GM20000 (cell line): ENCODE measurements at regions not wholly inside any gene's neighbourhood (a gene's known extent, or its start where the extent isn't known, plus 50 kb on each side); places are given as distances from the start of the nearest gene placed in this dataset.

Experiments used
- DNase-seq: peaks from one replicate; pipeline ENCODE4 v3.0.0; 2012; ENCODE audit warnings: low spot score
- TF ChIP-seq, protein P1 (sequence below): IDR thresholded peaks from 2 replicates; pipeline ENCODE4 v1.5.1; 2012; ENCODE audit warnings: mild to moderate bottlenecking, control low read depth; ENCODE audit errors: extremely low read depth, missing control alignments

DNA sequence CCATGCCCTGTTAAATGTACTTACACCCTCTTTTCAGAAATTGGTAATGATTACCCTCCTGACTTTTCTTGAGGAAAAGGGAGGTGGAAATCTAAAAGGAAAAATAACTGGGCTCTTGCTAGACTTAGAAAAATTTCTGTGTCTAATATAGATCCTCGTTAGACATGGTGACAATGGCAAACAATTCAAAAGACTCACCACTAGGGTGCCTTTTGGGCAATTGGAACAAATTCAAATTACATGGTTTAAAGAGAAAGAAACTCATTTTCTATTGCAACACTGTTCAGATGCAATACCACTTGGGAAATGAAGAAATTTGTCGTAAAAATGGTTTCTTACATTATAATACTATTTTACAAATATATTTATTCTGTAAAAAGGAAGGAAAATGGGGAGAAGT, 950.1 kb downstream of the GRM8 start:
- TF ChIP-seq, protein P1, sequence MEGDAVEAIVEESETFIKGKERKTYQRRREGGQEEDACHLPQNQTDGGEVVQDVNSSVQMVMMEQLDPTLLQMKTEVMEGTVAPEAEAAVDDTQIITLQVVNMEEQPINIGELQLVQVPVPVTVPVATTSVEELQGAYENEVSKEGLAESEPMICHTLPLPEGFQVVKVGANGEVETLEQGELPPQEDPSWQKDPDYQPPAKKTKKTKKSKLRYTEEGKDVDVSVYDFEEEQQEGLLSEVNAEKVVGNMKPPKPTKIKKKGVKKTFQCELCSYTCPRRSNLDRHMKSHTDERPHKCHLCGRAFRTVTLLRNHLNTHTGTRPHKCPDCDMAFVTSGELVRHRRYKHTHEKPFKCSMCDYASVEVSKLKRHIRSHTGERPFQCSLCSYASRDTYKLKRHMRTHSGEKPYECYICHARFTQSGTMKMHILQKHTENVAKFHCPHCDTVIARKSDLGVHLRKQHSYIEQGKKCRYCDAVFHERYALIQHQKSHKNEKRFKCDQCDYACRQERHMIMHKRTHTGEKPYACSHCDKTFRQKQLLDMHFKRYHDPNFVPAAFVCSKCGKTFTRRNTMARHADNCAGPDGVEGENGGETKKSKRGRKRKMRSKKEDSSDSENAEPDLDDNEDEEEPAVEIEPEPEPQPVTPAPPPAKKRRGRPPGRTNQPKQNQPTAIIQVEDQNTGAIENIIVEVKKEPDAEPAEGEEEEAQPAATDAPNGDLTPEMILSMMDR, result no peak
- DNase-seq, result no peak

DNA sequence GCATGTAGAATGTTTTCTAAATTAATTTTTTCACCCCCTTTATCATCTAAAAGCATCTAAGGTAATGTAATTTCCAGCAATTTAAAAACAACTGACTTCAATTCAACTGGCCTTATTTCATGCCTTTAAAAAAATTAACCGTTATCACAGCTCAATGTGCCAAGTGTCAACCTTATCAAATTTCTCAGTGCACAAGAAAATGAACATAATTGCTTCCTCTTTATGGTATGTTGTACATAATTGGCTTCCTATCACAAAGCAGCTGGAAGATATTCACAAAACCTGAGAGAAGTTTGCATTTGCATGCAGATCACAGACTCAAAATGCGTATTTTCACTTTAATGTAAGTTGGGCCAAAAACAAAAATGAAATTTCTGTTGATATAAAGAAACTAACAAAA, 966.4 kb downstream of the GRM8 start:
- no peak for DNase-seq
- TF ChIP-seq, protein P1, result no peak

DNA sequence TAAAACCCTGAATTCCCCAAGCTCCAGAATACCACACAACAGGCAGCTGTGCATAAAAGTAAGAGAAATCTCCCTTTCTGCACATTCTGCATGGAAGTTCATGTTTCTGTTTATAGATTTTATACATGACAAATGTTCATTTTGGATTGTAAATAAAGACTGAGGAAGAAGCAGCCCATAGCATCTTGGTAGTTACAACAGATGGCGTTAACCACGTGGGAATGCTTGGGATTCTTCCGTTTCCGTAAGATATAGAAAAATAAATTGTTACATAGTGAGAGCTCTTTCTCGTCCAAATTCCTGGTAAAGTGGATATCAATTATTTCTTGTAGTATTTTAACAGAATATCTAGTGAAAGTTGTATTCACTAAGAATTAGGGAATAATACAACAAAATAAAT, 1016.5 kb downstream of the GRM8 start:
- no peak for DNase-seq
- TF ChIP-seq, protein P1, result no peak

DNA sequence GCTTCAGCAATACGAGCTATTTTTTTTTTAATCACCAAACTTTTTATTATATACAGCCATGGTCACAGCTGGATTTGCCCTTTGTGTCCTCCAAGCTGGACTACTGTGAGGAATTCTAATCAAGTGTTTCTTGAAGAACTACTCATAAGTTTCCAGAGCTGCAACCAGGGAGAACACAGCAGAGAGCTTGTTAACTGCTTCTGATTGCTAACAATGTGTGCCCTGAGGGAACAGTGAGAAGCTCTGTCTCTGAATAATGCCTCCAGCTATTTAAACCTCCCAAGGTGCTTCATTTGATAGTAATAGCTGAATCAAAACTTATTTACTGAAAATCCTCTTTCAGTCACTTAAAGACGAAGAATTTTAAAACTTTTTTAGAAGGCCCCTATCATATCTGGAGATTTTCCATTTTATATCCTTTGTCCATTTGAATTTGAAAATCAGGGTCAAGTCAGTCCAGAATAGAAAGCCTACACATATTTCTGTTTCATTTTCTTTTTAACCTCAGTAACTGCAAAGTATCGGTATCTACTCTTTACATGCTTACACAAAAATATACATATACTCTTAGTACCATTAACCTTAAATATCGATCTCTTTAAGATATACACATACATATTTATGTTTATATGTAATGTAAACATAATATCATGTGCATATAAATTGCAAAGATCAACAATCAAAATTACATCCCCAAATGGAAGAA, 1024.2 kb downstream of the GRM8 start:
- DNase-seq, result no peak
- TF ChIP-seq, protein P1, result no peak

DNA sequence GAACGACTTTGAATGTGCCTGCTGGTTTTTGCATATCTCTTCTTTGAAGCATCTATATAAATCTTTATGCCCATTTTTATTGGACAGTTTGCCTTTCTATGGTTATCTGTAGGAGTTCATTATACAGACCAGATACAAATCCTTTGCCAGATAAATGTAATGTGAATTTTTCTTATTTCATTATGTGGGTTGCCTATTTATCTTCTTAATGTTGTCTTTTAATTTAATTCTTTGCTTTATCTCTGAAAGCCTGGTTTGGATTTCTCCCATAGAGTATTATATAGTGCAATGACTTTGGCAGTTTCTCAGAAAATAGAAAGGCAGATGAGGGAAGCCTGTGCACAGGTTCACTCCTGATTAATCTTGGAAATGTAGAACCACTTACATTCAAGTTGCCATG, 1025.1 kb downstream of the GRM8 start:
- TF ChIP-seq, protein P1, result no peak
- DNase-seq, result no peak

DNA sequence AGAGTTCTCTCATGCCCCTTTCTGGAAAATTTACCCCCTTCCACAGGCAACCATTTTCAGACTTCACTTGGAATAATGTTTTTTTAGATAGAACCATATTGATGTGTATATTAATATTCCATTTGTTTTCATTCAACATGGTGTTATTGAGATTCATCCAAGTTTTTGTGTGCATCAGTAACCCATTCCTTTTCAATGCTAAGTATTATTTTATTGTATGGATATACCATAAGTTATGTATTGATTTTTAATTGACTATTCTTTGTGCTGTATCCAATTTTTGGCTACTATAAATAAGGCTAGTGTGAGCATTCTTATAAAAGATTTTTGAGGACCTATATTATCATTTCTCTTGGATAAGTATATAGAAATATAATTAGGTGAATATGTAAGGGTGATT, 1025.7 kb downstream of the GRM8 start:
- TF ChIP-seq, protein P1, result no peak
- no peak for DNase-seq

DNA sequence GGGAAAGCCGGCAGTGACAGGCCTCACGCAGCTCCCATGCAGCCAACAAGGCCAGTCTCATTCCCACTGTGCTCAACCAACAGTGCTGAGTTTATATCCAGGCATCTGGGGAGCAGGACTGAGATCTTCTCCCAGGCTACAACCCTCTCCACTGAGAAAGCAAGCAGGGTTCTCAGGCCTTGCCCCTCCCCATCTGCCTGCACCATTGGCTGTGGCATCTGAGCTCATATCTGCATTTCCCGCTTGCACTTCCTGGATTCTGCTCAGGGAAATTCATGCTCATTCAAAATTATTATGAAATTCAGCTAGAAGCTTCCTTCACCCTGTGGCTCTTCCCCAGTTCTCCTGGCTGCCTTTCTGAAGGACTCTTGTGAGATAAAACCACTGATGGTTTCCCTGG, 1029.0 kb downstream of the GRM8 start:
- no peak for DNase-seq
- TF ChIP-seq, protein P1, result no peak
